HEK293T (cell line): ENCODE measurements at regions not wholly inside any gene's neighbourhood (a gene's known extent, or its start where the extent isn't known, plus 50 kb on each side); places are given as distances from the start of the nearest gene placed in this dataset.

ENCODE experiments used
- CTCF ChIA-PET: fragments of 350-600 bp; formaldehyde crosslinking; extraction: SDS; loops from one replicate; lab custom pipeline; 2021; ENCODE audit warnings: antibody characterized with exemption, inconsistent platforms; lab: Yijun Ruan, JAX
- POLR2A ChIA-PET: fragments of 350-600 bp; formaldehyde crosslinking; extraction: SDS; loops from one replicate; lab custom pipeline; 2020; ENCODE audit warnings: antibody characterized with exemption, inconsistent platforms; lab: Yijun Ruan, JAX
- DNase-seq: peaks from one replicate; pipeline ENCODE4 v3.0.0; 2012; ENCODE audit warnings: mixed read lengths; ENCODE audit errors: extremely low spot score
- ARNT ChIP-seq: fragments of 450-650 bp; IDR thresholded peaks from 2 replicates; pipeline ENCODE4 v1.6.1; 2017; ENCODE audit warnings: mild to moderate bottlenecking
- BHLHE40 ChIP-seq: fragments of 450-650 bp; IDR thresholded peaks from 2 replicates; pipeline ENCODE4 v1.6.1; 2016; ENCODE audit warnings: mild to moderate bottlenecking, moderate library complexity, borderline replicate concordance
- CTBP1 ChIP-seq: fragments of 450-650 bp; IDR thresholded peaks from 2 replicates; pipeline ENCODE4 v1.6.1; 2016; ENCODE audit warnings: borderline replicate concordance
- ELF4 ChIP-seq: fragments of 450-650 bp; IDR thresholded peaks from 2 replicates; pipeline ENCODE4 v1.6.1; 2017; ENCODE audit warnings: antibody characterized with exemption
- FOXA1 ChIP-seq: fragments of 450-650 bp; IDR thresholded peaks from 2 replicates; pipeline ENCODE4 v1.6.1; 2016; ENCODE audit warnings: mild to moderate bottlenecking
- FOXK2 ChIP-seq: fragments of 450-650 bp; IDR thresholded peaks from 2 replicates; pipeline ENCODE4 v1.6.1; 2016; ENCODE audit warnings: mild to moderate bottlenecking
- FOXM1 ChIP-seq: fragments of 450-650 bp; IDR thresholded peaks from 2 replicates; pipeline ENCODE4 v1.6.1; 2017; ENCODE audit warnings: mild to moderate bottlenecking, borderline replicate concordance
- HDGF ChIP-seq: fragments of 450-650 bp; IDR thresholded peaks from 2 replicates; pipeline ENCODE4 v1.6.1; 2017; ENCODE audit warnings: antibody characterized with exemption, borderline replicate concordance
- L3MBTL2 ChIP-seq: fragments of 450-650 bp; conservative IDR thresholded peaks from 2 replicates; pipeline ENCODE4 v1.6.1; 2016; ENCODE audit warnings: mild to moderate bottlenecking
- LEF1 ChIP-seq: fragments of 450-650 bp; IDR thresholded peaks from 2 replicates; pipeline ENCODE4 v1.6.1; 2017; ENCODE audit warnings: mild to moderate bottlenecking, borderline replicate concordance
- NFRKB ChIP-seq: fragments of 450-650 bp; IDR thresholded peaks from 2 replicates; pipeline ENCODE4 v1.6.1; 2016; ENCODE audit warnings: mild to moderate bottlenecking, moderate library complexity
- PKNOX1 ChIP-seq: fragments of 450-650 bp; IDR thresholded peaks from 2 replicates; pipeline ENCODE4 v1.6.1; 2016
- SP1 ChIP-seq: fragments of 450-650 bp; IDR thresholded peaks from 2 replicates; pipeline ENCODE4 v1.6.1; 2017
- SUZ12 ChIP-seq: fragments of 450-650 bp; IDR thresholded peaks from 2 replicates; pipeline ENCODE4 v1.6.1; 2016; ENCODE audit warnings: mild to moderate bottlenecking
- TARDBP ChIP-seq: fragments of 450-650 bp; IDR thresholded peaks from 2 replicates; pipeline ENCODE4 v1.6.1; 2016
- ZNF384 ChIP-seq: fragments of 450-650 bp; IDR thresholded peaks from 2 replicates; pipeline ENCODE4 v1.6.1; 2016

DNA sequence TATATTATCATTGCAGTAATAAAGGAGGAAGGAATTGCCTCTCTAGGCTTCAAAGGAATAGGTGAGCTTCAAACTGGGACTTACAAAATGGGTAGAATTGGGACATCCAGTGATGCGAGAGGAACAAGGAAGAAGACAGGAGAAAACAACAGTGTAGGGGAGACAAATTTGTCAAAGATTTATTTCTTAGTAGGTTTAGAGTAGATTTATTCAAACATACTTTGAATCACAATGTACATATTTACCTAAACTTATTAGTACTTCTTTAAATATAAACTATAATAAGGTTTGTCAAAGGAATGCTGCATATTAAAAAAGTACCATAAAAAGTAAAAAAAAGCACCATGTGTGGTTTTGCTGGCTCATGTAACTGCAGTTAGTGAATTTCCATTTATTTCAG is 161.4 kb upstream of the CDH2 start:
- CTCF ChIA-PET: no interaction called here
- POLR2A ChIA-PET: no interaction called here
- TF ChIP-seq ELF4 (no peak), L3MBTL2 (no peak), SP1 (no peak), ZNF384 (no peak), LEF1 (no peak), PKNOX1 (no peak), FOXA1 (no peak), HDGF (no peak), CTBP1 (no peak), FOXK2 (no peak), BHLHE40 (no peak), ARNT (no peak), TARDBP (no peak), NFRKB (no peak), FOXM1 (no peak), SUZ12 (no peak)

DNA sequence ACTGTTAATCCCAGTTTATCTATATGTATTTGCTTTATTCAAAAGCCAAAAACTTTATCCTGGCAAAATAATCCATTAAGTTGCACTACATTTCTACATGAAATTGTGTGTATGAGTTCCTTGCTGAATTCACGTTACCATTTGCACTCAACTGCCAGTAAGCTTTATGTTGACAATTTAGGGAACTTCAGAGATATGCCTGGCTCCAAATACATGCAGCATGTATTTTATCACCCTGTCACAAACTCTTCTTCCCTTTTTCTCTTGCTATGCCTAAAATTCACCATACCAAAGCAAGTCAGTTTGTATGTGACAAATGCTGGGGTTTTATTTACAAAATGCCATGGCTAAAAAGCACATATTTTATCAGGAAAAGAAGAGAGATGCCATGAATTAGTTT is 157.6 kb upstream of the CDH2 start:
- ChIA-PET POLR2A (no interaction called here), CTCF (no interaction called here)
- TF ChIP-seq TARDBP: no peak
- no peak for TF ChIP-seq ARNT
- TF ChIP-seq LEF1: no peak
- TF ChIP-seq FOXM1: no peak
- TF ChIP-seq SP1: no peak
- no peak for TF ChIP-seq FOXA1
- no peak for TF ChIP-seq NFRKB
- no peak for TF ChIP-seq BHLHE40
- no peak for TF ChIP-seq HDGF
- no peak for TF ChIP-seq PKNOX1
- no peak for TF ChIP-seq ELF4
- TF ChIP-seq ZNF384: no peak
- no peak for TF ChIP-seq FOXK2
- no peak for TF ChIP-seq L3MBTL2
- no peak for TF ChIP-seq CTBP1
- TF ChIP-seq SUZ12: no peak
- DNase-seq: no peak

More for the DNA sequence above, 161.4 kb upstream of the CDH2 start:
- DNase-seq: no peak

- TF ChIP-seq FOXK2 (no peak), SP1 (no peak), FOXA1 (no peak), ARNT (no peak), L3MBTL2 (no peak)
- POLR2A ChIA-PET: no interaction called here
Measured at GRCh38 chr18:28332071-28332470, 155.1 kb upstream of the CDH2 start.

GRCh38 chr18:28331551-28331950 is 154.6 kb upstream of the CDH2 start:
- CTCF ChIA-PET: no interaction called here
- DNase-seq: no peak
- no peak for TF ChIP-seq BHLHE40
- TF ChIP-seq ARNT: no peak
- POLR2A ChIA-PET: no interaction called here

More at GRCh38 chr18:28332071-28332470, 155.1 kb upstream of the CDH2 start:
- DNase-seq: no peak
- CTCF ChIA-PET: no interaction called here

DNA sequence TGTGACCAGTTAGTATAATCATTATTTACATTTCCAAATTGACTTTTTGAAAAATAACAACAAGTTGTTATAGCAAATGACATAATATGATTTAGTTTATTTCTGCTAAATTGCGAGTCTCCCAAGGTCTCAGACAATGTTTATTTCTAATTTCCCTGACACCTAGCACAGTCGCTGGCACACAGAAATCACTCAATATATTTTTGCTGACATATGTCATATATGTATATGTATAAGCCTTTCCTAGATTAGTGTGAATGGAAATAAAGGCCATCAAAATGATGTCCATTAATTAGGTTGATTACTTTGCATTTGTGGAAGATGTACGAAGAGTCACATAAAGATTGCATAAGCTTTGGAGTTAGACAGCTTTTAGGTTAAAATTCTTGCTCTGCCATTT is 136.7 kb upstream of the CDH2 start:
- no peak for DNase-seq
- ChIA-PET CTCF (no interaction called here), POLR2A (no interaction called here)
- TF ChIP-seq FOXA1: no peak

- TF ChIP-seq NFRKB: no peak
- TF ChIP-seq HDGF: no peak
- no peak for TF ChIP-seq FOXA1
- no peak for TF ChIP-seq FOXK2
- TF ChIP-seq SUZ12: no peak
- no peak for TF ChIP-seq PKNOX1
- no peak for TF ChIP-seq TARDBP
- TF ChIP-seq ZNF384: no peak
- no peak for TF ChIP-seq L3MBTL2
- TF ChIP-seq FOXM1: no peak
- TF ChIP-seq LEF1: no peak
- no peak for TF ChIP-seq CTBP1
- ChIA-PET POLR2A (no interaction called here), CTCF (no interaction called here)
- no peak for DNase-seq
Measured at GRCh38 chr18:28288784-28289183, 111.9 kb upstream of the CDH2 start.

- CTCF ChIA-PET: no interaction called here
- DNase-seq: no peak
- TF ChIP-seq FOXA1 (no peak), ELF4 (no peak), FOXK2 (no peak), CTBP1 (no peak), FOXM1 (no peak), BHLHE40 (no peak), LEF1 (no peak), HDGF (no peak), ARNT (no peak), L3MBTL2 (no peak), NFRKB (no peak), ZNF384 (no peak)
- POLR2A ChIA-PET: no interaction called here
Measured at GRCh38 chr18:28287146-28287545, 110.2 kb upstream of the CDH2 start.

DNA sequence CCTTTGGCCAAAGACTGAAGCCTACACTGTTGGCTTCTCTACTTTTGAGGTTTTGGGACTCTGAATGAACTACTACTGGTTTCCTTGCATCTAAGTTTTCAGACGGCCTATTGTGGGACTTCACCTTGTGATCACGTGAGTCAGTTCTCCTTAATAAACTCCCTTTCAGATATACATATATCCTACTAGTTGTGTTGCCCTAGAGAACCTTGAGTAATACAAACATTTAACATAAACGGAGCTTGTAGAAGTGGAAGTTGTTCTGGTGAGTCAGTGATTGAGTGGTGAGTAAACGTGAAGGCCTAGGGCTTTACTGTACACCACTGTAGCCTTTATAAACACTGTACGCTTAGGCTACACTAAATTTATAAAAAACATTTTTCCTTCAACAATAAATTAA is 107.2 kb upstream of the CDH2 start:
- POLR2A ChIA-PET: no interaction called here
- CTCF ChIA-PET: no interaction called here
- TF ChIP-seq FOXM1: no peak
- no peak for TF ChIP-seq SUZ12
- no peak for TF ChIP-seq ARNT
- TF ChIP-seq LEF1: no peak
- TF ChIP-seq NFRKB: no peak
- TF ChIP-seq TARDBP: no peak
- no peak for TF ChIP-seq FOXK2
- no peak for TF ChIP-seq L3MBTL2
- no peak for TF ChIP-seq FOXA1
- no peak for DNase-seq
